ENCODE measurements at regions not wholly inside any gene's neighbourhood (a gene's known extent, or its start where the extent isn't known, plus 50 kb on each side); places are given as distances from the start of the nearest gene placed in this dataset.

DNA sequence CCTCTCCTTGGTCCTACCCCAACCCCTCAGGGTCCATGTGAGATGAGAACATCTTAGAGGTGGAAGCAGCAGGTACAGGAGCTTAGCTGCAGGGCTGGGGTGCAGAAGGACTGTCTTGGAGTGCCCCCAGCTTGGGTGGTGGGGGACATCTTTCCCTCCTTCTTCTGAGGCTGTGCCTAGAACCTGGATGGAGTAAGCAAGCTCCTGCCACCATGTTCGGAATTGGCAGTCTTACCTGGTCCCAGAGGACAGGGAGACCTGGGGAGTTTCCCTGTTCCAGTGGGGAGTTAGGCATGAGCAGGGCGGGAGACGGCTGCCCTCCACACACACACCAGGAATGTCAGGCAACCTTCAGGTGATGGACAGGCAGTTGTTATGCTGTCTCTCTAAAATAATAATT is 131.0 kb upstream of the COPS8 start:
- DNase-seq (ENCODE audit: low read depth), result no peak
- no peak overlapping the region for H3K4me3 ChIP-seq (replicated peaks; ENCODE audit: low read depth, low read length)
- TF ChIP-seq, protein P1, sequence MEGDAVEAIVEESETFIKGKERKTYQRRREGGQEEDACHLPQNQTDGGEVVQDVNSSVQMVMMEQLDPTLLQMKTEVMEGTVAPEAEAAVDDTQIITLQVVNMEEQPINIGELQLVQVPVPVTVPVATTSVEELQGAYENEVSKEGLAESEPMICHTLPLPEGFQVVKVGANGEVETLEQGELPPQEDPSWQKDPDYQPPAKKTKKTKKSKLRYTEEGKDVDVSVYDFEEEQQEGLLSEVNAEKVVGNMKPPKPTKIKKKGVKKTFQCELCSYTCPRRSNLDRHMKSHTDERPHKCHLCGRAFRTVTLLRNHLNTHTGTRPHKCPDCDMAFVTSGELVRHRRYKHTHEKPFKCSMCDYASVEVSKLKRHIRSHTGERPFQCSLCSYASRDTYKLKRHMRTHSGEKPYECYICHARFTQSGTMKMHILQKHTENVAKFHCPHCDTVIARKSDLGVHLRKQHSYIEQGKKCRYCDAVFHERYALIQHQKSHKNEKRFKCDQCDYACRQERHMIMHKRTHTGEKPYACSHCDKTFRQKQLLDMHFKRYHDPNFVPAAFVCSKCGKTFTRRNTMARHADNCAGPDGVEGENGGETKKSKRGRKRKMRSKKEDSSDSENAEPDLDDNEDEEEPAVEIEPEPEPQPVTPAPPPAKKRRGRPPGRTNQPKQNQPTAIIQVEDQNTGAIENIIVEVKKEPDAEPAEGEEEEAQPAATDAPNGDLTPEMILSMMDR (IDR thresholded peaks at IDR 0.05; ENCODE audit: low read length, missing control alignments), result no peak

DNA sequence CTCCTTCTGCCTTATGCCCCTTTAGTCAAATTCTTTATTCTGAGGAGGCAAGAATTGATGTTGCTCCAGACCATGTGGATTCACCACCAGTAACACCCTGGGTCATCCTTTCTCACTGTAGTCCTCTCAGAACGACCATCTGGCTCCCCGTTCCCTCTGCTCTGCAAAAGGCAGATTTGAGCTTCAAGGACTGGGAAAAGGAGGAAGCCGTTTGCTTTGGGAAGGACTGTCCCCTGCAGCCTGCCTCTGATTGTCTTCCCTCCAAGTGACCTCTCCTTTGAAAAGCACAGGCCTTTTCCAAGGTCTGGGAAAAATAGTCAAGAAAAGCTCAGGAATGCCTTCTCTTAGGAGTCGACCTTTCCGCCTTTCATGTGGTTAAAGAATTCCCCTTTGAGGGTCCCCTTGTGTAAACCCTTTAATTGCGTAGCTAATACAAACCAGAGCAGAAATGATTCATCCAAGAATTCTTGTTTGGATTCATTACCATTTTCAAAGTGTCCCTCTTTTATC is 130.1 kb upstream of the COPS8 start:
- no peak for DNase-seq (ENCODE audit: low read depth)
- no peak overlapping the region for H3K4me3 ChIP-seq (replicated peaks; ENCODE audit: low read depth, low read length)
- TF ChIP-seq, protein P1 (IDR thresholded peaks at IDR 0.05; ENCODE audit: low read length, missing control alignments), result no peak

DNA sequence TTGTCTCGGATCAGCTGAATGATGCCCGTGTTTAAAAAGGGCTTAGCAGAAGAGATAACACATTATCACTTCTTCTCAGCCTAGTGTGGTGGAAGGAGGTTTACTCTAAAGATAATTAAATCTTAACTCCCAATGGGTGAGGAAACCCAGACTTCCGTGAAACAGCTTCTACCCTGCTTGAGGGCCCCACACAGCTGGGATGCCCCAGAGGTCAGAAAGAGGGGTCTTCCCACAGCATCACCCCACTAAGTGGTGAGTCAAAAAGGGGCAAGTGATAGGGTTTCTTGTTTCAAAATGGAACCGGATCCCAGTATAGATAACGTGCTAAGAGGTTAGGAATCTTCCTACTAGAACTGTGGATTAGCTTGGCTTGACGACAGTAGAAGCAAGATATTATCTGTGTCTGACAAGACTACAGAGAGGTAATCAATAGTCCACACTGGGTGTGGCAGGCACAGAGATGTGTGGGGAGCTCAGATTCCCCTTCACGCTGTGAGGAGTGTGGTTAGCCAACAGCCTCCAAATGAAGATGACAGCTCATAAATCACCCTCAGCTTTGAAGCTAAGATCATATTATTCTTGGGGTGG is 129.6 kb upstream of the COPS8 start:
- H3K4me3 ChIP-seq (replicated peaks; ENCODE audit: low read depth, low read length), result no peak overlapping the region
- no peak for DNase-seq (ENCODE audit: low read depth)
- TF ChIP-seq, protein P1 (IDR thresholded peaks at IDR 0.05; ENCODE audit: low read length, missing control alignments), result no peak

DNA sequence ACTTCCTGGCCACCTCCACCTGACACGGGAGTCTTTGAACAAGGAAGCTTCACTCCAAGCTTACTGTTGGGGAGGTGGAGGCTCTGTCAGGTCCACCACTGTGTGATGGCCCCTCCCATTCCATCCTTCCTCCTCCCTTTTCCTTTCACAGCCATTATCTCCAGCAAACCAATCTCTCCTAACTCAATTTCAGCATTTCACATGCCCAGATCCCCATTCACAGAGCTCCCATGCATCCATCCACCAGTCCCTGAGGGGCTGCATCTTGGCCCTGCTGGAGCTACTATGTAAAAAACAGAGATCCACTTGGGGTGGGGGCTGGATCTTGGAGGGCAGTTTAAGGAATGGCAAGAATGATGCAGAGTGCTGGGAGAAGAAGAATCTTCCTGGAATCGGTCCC is 129.0 kb upstream of the COPS8 start:
- TF ChIP-seq, protein P1 (IDR thresholded peaks at IDR 0.05; ENCODE audit: low read length, missing control alignments), result no peak
- DNase-seq (ENCODE audit: low read depth), result no peak

DNA sequence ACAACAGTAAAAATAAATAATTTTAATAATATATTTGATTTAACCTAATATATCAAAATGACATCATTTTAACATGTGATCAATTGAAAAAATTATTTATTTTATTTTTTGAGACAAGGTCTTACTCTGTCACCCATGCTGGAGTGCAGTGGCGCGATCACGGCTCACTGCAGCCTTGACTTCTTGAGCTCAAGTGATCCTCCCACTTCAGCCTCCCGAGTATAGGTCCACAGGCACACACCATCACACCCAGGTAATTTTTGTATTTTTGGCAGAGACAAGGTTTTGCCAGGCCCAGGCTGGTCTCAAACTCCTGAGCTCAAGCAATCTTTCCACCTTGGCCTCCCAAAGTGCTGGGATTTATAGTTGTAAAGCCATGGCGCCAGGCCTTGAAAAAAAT is 126.7 kb upstream of the COPS8 start:
- no peak for DNase-seq (ENCODE audit: low read depth)
- TF ChIP-seq, protein P1 (IDR thresholded peaks at IDR 0.05; ENCODE audit: low read length, missing control alignments), result no peak
- H3K4me3 ChIP-seq (replicated peaks; ENCODE audit: low read depth, low read length), result no peak overlapping the region

More for the DNA sequence above, 129.0 kb upstream of the COPS8 start:
- H3K4me3 ChIP-seq (replicated peaks; ENCODE audit: low read depth, low read length), result no peak overlapping the region

DNA sequence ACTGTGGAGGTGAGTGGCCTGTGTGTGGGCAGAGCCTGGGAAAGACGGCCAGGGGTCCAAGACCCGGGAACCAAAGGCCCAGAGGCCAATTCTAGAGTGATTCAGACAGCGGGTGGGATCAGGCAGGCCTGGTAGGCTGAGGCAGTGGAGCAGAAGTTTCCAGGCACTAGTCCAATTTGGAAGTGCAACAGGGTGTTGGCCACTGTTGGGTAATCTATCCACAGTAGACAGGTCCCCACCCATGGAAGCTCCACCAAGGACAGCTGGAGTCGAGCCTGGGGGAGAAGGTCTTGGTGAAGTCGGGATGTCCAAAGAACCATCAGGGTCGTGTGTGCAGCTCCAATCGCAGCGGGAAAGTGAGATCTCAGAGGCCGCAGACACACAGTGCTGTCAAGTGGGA is 125.8 kb upstream of the COPS8 start:
- DNase-seq (ENCODE audit: low read depth), result no peak
- TF ChIP-seq, protein P1 (IDR thresholded peaks at IDR 0.05; ENCODE audit: low read length, missing control alignments), result no peak
- no peak overlapping the region for H3K4me3 ChIP-seq (replicated peaks; ENCODE audit: low read depth, low read length)

DNA sequence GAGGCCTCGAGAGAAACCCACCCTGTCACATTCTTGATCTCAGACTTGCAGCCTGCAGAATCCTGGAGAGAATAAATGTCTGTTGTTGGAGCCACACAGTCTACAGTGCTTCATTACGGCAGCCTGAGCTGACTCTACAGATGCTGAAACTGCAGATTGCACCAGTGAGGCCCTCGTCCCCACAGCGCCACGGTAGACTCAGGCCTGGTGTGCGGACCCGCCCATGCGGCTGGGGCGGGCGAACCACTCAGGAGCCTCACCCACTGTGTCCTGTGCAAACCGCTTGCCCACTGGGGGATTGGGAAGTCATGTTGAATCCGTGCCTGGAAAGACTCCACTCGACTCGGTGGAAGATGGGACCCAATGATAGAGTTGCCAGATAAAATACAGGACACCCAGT is 125.2 kb upstream of the COPS8 start:
- TF ChIP-seq, protein P1 (IDR thresholded peaks at IDR 0.05; ENCODE audit: low read length, missing control alignments), result no peak
- no peak for DNase-seq (ENCODE audit: low read depth)
- H3K4me3 ChIP-seq (replicated peaks; ENCODE audit: low read depth, low read length), result no peak overlapping the region

Measured in fibroblast of pulmonary artery (primary cell).